Astrocyte of the spinal cord (primary cell): ENCODE measurements at regions not wholly inside any gene's neighbourhood (a gene's known extent, or its start where the extent isn't known, plus 50 kb on each side); places are given as distances from the start of the nearest gene placed in this dataset.

ENCODE experiments used
- DNase-seq: peaks from one replicate; pipeline ENCODE4 v3.0.0; 2011; ENCODE audit warnings: low read depth, low spot score
- H3K4me3 ChIP-seq: 2 replicates; pipeline ENCODE4 v1.5.1; 2011; ENCODE audit warnings: low read depth, mild to moderate bottlenecking, low read length, moderate library complexity
- in situ Hi-C: cut with HindIII; loops from 2 replicates; pipeline ENCODE4 v1.10.0; 2017; ENCODE audit warnings: low sequenced_read_pairs
- TF ChIP-seq, protein P1 (sequence below): IDR thresholded peaks from 2 replicates; pipeline ENCODE4 v1.5.1; 2012; ENCODE audit warnings: low read depth, mild to moderate bottlenecking, low read length, inconsistent platforms

DNA sequence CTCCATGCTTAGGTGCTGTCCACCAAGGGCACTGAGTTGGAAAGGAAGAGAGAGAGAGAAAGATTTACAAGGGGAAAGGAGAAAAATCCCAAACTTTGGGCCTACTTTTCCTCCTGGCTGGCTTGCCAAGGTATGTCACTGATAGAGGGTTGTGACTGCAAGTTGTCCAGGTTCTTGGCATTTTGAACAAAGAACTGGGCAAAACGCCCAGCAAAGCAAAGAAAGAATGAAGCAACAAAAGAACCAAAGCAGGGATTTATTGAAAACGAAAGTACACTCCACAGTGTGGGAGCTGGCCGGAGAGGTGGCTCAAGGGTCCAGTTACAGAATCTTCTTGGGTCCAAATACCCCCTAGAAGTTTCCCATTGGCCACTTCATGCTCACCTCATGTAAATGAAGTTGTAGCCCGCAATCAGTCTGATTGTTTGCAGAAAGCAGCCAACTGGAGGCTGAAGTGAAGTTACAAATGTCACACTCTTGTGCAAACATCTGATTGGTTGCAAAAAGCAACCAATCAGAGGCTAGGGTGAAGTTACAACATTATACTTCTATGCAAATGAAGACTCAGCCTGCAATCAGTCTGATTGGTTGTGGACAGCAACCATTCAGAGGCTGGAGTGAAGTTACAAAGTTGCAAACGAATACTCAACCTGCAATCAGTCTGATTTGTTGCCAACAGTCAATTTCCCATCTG is 263.5 kb downstream of the YTHDC2 start:
- TF ChIP-seq, protein P1, sequence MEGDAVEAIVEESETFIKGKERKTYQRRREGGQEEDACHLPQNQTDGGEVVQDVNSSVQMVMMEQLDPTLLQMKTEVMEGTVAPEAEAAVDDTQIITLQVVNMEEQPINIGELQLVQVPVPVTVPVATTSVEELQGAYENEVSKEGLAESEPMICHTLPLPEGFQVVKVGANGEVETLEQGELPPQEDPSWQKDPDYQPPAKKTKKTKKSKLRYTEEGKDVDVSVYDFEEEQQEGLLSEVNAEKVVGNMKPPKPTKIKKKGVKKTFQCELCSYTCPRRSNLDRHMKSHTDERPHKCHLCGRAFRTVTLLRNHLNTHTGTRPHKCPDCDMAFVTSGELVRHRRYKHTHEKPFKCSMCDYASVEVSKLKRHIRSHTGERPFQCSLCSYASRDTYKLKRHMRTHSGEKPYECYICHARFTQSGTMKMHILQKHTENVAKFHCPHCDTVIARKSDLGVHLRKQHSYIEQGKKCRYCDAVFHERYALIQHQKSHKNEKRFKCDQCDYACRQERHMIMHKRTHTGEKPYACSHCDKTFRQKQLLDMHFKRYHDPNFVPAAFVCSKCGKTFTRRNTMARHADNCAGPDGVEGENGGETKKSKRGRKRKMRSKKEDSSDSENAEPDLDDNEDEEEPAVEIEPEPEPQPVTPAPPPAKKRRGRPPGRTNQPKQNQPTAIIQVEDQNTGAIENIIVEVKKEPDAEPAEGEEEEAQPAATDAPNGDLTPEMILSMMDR = no peak
- in situ Hi-C loops = no loop called here
- DNase-seq = peak; percentile 30

DNA sequence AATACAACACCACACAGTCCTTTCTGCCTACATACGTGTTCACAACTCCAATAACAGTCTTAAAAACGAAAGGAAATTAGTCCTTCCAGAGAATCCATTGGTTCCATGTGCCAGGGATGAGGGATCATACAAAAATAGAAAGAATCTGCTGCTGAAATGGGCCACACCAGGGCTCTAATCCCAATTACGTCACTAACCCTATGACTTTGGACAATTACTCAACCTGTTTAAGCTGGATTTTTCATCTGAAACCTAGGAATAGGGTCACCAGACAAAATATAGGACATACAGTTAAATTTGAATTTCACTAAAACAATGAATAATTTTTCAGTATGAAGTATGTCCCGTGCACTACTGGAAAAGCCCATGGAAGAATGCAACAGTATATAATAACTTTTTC is 264.7 kb downstream of the YTHDC2 start:
- in situ Hi-C loops = no loop called here
- DNase-seq = no peak
- TF ChIP-seq, protein P1 = no peak
- H3K4me3 ChIP-seq = no peak overlapping the region

More for the DNA sequence above, 263.5 kb downstream of the YTHDC2 start:
- no peak overlapping the region for H3K4me3 ChIP-seq

DNA sequence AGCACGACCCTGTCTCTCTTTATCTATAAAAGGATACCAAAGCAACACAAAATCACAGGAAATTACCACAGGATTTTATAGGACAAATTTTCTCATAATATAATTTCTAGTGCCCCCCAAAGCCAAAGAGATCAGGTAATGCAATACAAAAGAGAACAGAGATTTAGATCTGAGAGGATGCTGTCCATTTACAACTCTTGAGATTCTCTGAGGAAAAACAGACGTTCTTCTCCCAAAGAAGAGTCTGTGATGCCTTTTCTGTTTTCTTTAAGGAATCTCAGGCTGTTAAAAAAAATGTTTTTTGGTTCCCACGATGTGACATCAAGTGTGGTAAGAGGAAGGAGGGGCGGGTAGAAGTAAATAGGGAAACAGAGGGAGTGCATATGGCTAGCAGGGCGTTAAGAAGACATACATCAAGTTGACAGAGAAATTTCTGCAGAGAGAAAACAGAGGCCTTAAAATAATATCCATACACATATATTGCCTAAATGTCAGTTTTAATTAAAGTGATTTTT is 274.7 kb downstream of the YTHDC2 start:
- DNase-seq = no peak
- TF ChIP-seq, protein P1 = no peak
- in situ Hi-C loops = no loop called here

DNA sequence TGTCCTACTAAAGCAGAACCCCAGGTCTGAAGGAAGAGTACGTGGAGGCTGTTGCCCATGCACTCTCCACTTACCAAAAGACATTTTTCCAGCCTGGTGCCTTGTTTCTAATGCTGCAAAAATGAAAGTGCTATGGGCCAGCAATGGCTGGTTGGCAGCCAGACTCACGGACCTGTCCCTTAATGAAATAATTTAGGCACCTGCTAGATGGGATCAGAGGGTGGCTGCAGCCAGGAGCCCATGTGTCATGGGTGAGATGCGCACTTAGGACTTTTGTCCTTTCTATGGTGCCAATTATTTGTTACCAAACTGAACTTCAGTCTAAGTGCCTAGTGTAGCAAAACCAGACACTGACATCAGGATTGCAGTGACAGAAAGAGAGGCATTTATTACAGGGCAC is 276.3 kb downstream of the YTHDC2 start:
- no peak for DNase-seq
- in situ Hi-C loops = no loop called here
- no peak overlapping the region for H3K4me3 ChIP-seq
- TF ChIP-seq, protein P1 = no peak

More for the DNA sequence above, 274.7 kb downstream of the YTHDC2 start:
- no peak overlapping the region for H3K4me3 ChIP-seq

DNA sequence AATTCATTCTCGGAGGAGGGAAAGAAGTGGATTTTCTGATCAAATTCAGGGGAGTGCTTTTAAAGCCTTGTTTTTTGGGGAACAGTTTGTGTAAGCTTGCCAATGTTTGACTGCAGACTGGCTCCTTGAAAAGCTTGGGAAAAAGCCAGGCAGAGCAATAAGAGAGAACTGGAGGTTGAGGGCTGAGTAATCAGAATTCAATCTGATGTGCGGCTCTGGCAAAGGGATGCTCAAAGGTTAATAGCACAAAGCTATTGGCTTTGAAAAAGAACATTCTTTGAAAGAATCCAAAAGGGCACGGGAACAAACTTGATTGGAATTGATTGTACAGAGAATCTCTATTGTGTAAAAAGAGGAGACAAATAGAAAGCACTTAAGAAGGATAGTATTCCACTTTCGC is 279.3 kb downstream of the YTHDC2 start:
- H3K4me3 ChIP-seq = no peak overlapping the region
- in situ Hi-C loops = no loop called here
- TF ChIP-seq, protein P1 = no peak
- no peak for DNase-seq

DNA sequence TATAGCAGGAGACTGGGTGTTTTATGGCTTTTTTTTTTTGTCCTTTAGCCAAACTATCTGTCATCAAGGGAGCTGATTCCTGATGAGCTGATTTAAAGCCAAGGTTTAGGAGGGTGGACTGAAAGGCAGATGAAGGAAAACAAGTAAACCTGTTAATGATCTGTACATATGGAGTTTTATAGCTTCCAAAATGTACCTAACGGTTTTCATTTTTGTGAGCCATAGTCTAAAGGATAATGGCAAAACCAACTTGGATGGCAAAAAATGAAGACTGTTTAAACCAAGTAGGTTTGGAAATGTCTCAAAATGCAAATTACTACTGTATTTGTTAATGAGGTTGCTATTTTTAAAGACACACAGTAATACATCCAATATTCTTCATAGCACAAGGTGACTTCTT is 281.5 kb downstream of the YTHDC2 start:
- TF ChIP-seq, protein P1 = no peak
- in situ Hi-C loops = no loop called here
- no peak for DNase-seq
- no peak overlapping the region for H3K4me3 ChIP-seq
